ENCODE measurements at regions not wholly inside any gene's neighbourhood (a gene's known extent, or its start where the extent isn't known, plus 50 kb on each side); places are given as distances from the start of the nearest gene placed in this dataset.

DNA sequence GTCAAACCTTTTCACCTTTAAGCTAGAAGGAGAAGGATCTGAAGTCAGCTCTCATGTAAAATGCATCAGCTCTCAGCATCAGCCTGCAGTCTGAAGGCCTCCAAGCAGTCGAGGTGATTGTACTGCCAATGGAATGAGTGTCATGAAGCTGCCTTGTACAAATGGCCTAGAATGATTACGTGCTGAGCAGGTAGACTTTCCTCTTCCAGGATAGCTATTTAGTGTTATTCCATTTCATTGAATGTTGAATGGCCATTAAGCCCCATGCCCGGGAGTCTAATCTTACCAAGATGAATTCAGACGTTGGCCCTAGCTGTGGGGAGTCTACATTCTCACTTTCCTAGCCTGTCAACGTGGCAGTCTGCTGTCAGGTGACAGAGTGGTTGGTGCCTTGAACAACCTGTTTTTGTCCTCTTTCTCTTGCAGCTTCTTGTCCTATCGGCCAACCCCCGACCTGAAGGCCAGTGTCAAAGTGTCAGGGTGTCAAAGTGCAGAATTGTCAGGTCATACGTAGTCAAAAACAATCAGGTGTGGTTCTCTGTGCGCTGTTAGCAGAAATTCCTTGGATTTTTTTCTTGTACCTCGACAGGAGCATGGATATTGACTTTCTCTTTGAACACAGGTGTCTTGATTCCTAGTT is 95.2 kb upstream of the TIAM2 start:
- TF ChIP-seq, protein P1, sequence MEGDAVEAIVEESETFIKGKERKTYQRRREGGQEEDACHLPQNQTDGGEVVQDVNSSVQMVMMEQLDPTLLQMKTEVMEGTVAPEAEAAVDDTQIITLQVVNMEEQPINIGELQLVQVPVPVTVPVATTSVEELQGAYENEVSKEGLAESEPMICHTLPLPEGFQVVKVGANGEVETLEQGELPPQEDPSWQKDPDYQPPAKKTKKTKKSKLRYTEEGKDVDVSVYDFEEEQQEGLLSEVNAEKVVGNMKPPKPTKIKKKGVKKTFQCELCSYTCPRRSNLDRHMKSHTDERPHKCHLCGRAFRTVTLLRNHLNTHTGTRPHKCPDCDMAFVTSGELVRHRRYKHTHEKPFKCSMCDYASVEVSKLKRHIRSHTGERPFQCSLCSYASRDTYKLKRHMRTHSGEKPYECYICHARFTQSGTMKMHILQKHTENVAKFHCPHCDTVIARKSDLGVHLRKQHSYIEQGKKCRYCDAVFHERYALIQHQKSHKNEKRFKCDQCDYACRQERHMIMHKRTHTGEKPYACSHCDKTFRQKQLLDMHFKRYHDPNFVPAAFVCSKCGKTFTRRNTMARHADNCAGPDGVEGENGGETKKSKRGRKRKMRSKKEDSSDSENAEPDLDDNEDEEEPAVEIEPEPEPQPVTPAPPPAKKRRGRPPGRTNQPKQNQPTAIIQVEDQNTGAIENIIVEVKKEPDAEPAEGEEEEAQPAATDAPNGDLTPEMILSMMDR (IDR thresholded peaks at IDR 0.05; ENCODE audit: insufficient read depth, low read length): no peak
- TF ChIP-seq, protein P2, sequence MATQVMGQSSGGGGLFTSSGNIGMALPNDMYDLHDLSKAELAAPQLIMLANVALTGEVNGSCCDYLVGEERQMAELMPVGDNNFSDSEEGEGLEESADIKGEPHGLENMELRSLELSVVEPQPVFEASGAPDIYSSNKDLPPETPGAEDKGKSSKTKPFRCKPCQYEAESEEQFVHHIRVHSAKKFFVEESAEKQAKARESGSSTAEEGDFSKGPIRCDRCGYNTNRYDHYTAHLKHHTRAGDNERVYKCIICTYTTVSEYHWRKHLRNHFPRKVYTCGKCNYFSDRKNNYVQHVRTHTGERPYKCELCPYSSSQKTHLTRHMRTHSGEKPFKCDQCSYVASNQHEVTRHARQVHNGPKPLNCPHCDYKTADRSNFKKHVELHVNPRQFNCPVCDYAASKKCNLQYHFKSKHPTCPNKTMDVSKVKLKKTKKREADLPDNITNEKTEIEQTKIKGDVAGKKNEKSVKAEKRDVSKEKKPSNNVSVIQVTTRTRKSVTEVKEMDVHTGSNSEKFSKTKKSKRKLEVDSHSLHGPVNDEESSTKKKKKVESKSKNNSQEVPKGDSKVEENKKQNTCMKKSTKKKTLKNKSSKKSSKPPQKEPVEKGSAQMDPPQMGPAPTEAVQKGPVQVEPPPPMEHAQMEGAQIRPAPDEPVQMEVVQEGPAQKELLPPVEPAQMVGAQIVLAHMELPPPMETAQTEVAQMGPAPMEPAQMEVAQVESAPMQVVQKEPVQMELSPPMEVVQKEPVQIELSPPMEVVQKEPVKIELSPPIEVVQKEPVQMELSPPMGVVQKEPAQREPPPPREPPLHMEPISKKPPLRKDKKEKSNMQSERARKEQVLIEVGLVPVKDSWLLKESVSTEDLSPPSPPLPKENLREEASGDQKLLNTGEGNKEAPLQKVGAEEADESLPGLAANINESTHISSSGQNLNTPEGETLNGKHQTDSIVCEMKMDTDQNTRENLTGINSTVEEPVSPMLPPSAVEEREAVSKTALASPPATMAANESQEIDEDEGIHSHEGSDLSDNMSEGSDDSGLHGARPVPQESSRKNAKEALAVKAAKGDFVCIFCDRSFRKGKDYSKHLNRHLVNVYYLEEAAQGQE (IDR thresholded peaks at IDR 0.05; ENCODE audit: insufficient replicate concordance, low read depth): no peak
